ENCODE measurements at regions not wholly inside any gene's neighbourhood (a gene's known extent, or its start where the extent isn't known, plus 50 kb on each side); places are given as distances from the start of the nearest gene placed in this dataset.

- TF ChIP-seq RCOR1 (IDR thresholded peaks at IDR 0.05; ENCODE audit: low read length) (no peak), CTCF (IDR thresholded peaks at IDR 0.05) (no peak), NRF1 (IDR thresholded peaks at IDR 0.05; ENCODE audit: low read depth, low read length) (no peak), IRF3 (IDR thresholded peaks at IDR 0.05; ENCODE audit: low read depth, low read length) (no peak), CHD2 (IDR thresholded peaks at IDR 0.05; ENCODE audit: low read length, partially characterized antibody) (no peak), GABPA (IDR thresholded peaks at IDR 0.05; ENCODE audit: low read depth) (no peak), GATA2 (CRISPR knock-in tag; IDR thresholded peaks at IDR 0.05) (no peak), FOSL2 (IDR thresholded peaks at IDR 0.05; ENCODE audit: borderline replicate concordance, low read depth) (no peak)
Observed at GRCh38 chr1:157272729-157273524, 134.7 kb upstream of the ETV3 start (continued).

- H3K36me3 ChIP-seq (replicated peaks in 1 of 2; ENCODE audit: control insufficient read depth in 1 of 2, insufficient read depth in 2 of 2, low read length in 1 of 2): no peaks in the 10 kb centered on the region
- TF ChIP-seq SMC3 (IDR thresholded peaks at IDR 0.05; ENCODE audit: low read depth, low read length): no peak
- TF ChIP-seq RXRA (IDR thresholded peaks at IDR 0.05; ENCODE audit: borderline replicate concordance, low read depth): no peak
- no peak for TF ChIP-seq JUND (IDR thresholded peaks at IDR 0.05)
- no peak for TF ChIP-seq FOXJ3 (CRISPR knock-in tag; IDR thresholded peaks at IDR 0.05)
- ChIA-PET CTCF (no interaction called here), POLR2A (no interaction called here)
- H3K9me2 ChIP-seq: no peaks in the 10 kb centered on the region
- no peak overlapping the region for H3K27ac ChIP-seq (ENCODE audit: low read depth in 2 of 2, low read length in 1 of 2)
- H3K4me1 ChIP-seq (ENCODE audit: control insufficient read depth in 1 of 2, insufficient read depth in 2 of 2, low read depth in 1 of 2, low read length in 1 of 2): no peaks in the 10 kb centered on the region
- no peak overlapping the region for H2AFZ ChIP-seq (ENCODE audit: low read depth)
- H3K4me2 ChIP-seq: no peak overlapping the region
- H3K79me2 ChIP-seq (ENCODE audit: insufficient read depth): no peaks in the 10 kb centered on the region
- H3K9me3 ChIP-seq: no peaks in the 10 kb centered on the region
- H3K27me3 ChIP-seq (ENCODE audit: insufficient read depth): peaks cover 4% of the 10 kb centered on the region; the same call in 1 of the 2 replicates
- H4K20me1 ChIP-seq (ENCODE audit: insufficient read depth): no peaks in the 10 kb centered on the region
- H3K9ac ChIP-seq: no peak overlapping the region
- DNase-seq: no peak
- no peaks in the 10 kb centered on the region for H3F3A ChIP-seq (replicated peaks; ENCODE audit: insufficient read depth)
- H3K4me3 ChIP-seq (ENCODE audit: low read depth in 2 of 2, low read length in 1 of 2): no peak overlapping the region
Observed at GRCh38 chr1:157272264-157272663, 134.1 kb upstream of the ETV3 start.

GRCh38 chr1:157270705-157271274 is 132.6 kb upstream of the ETV3 start:
- Histone ChIP-seq H4K20me1 (ENCODE audit: insufficient read depth) (no peaks in the 10 kb centered on the region), H2AFZ (ENCODE audit: low read depth) (no peak overlapping the region), H3F3A (replicated peaks; ENCODE audit: insufficient read depth) (no peaks in the 10 kb centered on the region), H3K27me3 (ENCODE audit: insufficient read depth) (0 out of 2 replicates have a peak, but pooled peaks cover 4% of the 10 kb centered on the region), H3K79me2 (ENCODE audit: insufficient read depth) (no peaks in the 10 kb centered on the region), H3K36me3 (replicated peaks in 1 of 2; ENCODE audit: control insufficient read depth in 1 of 2, insufficient read depth in 2 of 2, low read length in 1 of 2) (no peaks in the 10 kb centered on the region), H3K4me3 (ENCODE audit: low read depth in 2 of 2, low read length in 1 of 2) (no peak overlapping the region), H3K9me2 (no peaks in the 10 kb centered on the region), H3K9me3 (no peaks in the 10 kb centered on the region), H3K9ac (no peak overlapping the region), H3K4me1 (ENCODE audit: control insufficient read depth in 1 of 2, insufficient read depth in 2 of 2, low read depth in 1 of 2, low read length in 1 of 2) (no peaks in the 10 kb centered on the region), H3K4me2 (no peak overlapping the region), H3K27ac (ENCODE audit: low read depth in 2 of 2, low read length in 1 of 2) (no peak overlapping the region)
- TF ChIP-seq TAF1 (IDR thresholded peaks at IDR 0.05; ENCODE audit: borderline replicate concordance, low read depth, low read length) (no peak), FOXM1 (IDR thresholded peaks at IDR 0.05; ENCODE audit: low read depth) (no peak), POLR2AphosphoS5 (IDR thresholded peaks at IDR 0.05; ENCODE audit: low read depth, low read length) (no peak), MEF2A (IDR thresholded peaks at IDR 0.05; ENCODE audit: borderline replicate concordance, low read depth) (no peak), EP300 (IDR thresholded peaks at IDR 0.05; ENCODE audit: borderline replicate concordance in 1 of 2, low read depth in 1 of 2, low read length in 1 of 2) (no peak), FOSL2 (IDR thresholded peaks at IDR 0.05; ENCODE audit: borderline replicate concordance, low read depth) (no peak), NRF1 (IDR thresholded peaks at IDR 0.05; ENCODE audit: low read depth, low read length) (no peak), TCF12 (IDR thresholded peaks at IDR 0.05) (no peak), GABPA (IDR thresholded peaks at IDR 0.05; ENCODE audit: low read depth) (no peak), RXRA (IDR thresholded peaks at IDR 0.05; ENCODE audit: borderline replicate concordance, low read depth) (no peak)
- ChIA-PET CTCF (no interaction called here), POLR2A (no interaction called here)
- DNase-seq: no peak
- WGBS (ENCODE audit: low lambda C conversion rate): 6% methylated on average over 4 of the region's 4 CpGs

All from SK-N-SH (cell line).